Hepatocyte (in vitro differentiated cells): ENCODE measurements at regions not wholly inside any gene's neighbourhood (a gene's known extent, or its start where the extent isn't known, plus 50 kb on each side); places are given as distances from the start of the nearest gene placed in this dataset.

Experiments
- DNase-seq: peaks from one replicate; pipeline ENCODE4 v3.0.0-alpha.2; 2016; ENCODE audit warnings: low spot score
- H2AFZ ChIP-seq: fragments of 200-600 bp; sonication (generic); 2 replicates; pipeline ENCODE4 v1.6.0; 2016; ENCODE audit warnings: antibody characterized with exemption, mild to moderate bottlenecking
- H3K27ac ChIP-seq: fragments of 200-600 bp; sonication (generic); 2 replicates; pipeline ENCODE4 v1.5.1; 2016; ENCODE audit warnings: mild to moderate bottlenecking
- H3K27me3 ChIP-seq: fragments of 200-600 bp; sonication (generic); 2 replicates; pipeline ENCODE4 v1.6.1; 2016
- H3K36me3 ChIP-seq: fragments of 200-600 bp; sonication (generic); replicated peaks from 2 replicates; pipeline ENCODE4 v1.5.1; 2016; ENCODE audit warnings: low read depth; ENCODE audit not compliant: insufficient read depth
- H3K4me1 ChIP-seq: fragments of 200-600 bp; sonication (generic); 2 replicates; pipeline ENCODE4 v1.5.1; 2016; ENCODE audit warnings: mild to moderate bottlenecking, moderate library complexity; ENCODE audit not compliant: insufficient read depth
- H3K4me2 ChIP-seq: fragments of 200-600 bp; sonication (generic); 2 replicates; pipeline ENCODE4 v1.6.0; 2016
- H3K4me3 ChIP-seq: fragments of 200-600 bp; sonication (generic); 2 replicates; pipeline ENCODE4 v1.5.1; 2016; ENCODE audit warnings: mild to moderate bottlenecking
- H3K79me2 ChIP-seq: fragments of 200-600 bp; sonication (generic); 2 replicates; pipeline ENCODE4 v1.6.0; 2017; ENCODE audit warnings: mild to moderate bottlenecking
- H3K9me2 ChIP-seq: fragments of 200-600 bp; sonication (generic); replicated peaks from 2 replicates; pipeline ENCODE4 v1.6.0; 2017; ENCODE audit warnings: mild to moderate bottlenecking; ENCODE audit not compliant: insufficient read depth
- H3K9me3 ChIP-seq: fragments of 200-600 bp; sonication (generic); 2 replicates; pipeline ENCODE4 v1.5.1; 2016; ENCODE audit warnings: low read depth, mild to moderate bottlenecking
- H4K20me1 ChIP-seq: fragments of 200-600 bp; sonication (generic); 2 replicates; pipeline ENCODE4 v1.6.0; 2016; ENCODE audit warnings: mild to moderate bottlenecking; ENCODE audit not compliant: insufficient read depth, poor library complexity, severe bottlenecking
- CTCF ChIP-seq: fragments of 200-600 bp; sonication (generic); IDR thresholded peaks from 2 replicates; pipeline ENCODE4 v1.5.1; 2016; ENCODE audit warnings: antibody characterized with exemption, mild to moderate bottlenecking; ENCODE audit not compliant: poor library complexity
- EZH2 ChIP-seq: fragments of 200-600 bp; sonication (generic); IDR thresholded peaks from 2 replicates; pipeline ENCODE4 v1.6.1; 2016; ENCODE audit warnings: antibody characterized with exemption, mild to moderate bottlenecking, borderline replicate concordance
- EZH2phosphoT487 ChIP-seq: fragments of 200-600 bp; sonication (generic); IDR thresholded peaks from one replicate; pipeline ENCODE4 v1.6.1; 2018; ENCODE audit warnings: antibody characterized with exemption, mild to moderate bottlenecking, low read depth, moderate library complexity; ENCODE audit not compliant: unreplicated experiment, severe bottlenecking
- WGBS: methylation state at CpG from one replicate; pipeline ENCODE4 v1.1.6; 2016; ENCODE audit warnings: low lambda C conversion rate; ENCODE audit errors: missing lambda C conversion rate; 5-methylcytosine and 5-hydroxymethylcytosine counted together

DNA sequence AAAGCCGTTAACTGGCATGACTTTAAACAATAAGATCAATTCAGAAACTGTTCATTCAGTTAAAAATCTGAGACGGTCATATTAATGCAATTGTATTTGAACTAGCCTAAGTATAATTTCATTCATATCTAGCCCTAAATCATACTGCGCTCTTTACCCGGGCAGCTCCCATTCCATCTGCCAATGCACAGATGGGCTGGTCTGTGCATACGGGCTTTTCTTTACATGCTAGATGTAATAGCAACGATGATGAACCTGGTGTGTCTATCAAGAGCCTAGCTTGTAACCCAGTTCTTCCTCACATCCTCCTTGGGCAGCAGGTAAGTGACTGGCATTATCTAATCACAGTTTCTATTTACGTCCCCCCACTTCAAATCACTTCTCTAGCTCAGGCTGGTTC is 631.5 kb upstream of the KLHL29 start:
- no peaks in the 10 kb centered on the region for H3K9me2 ChIP-seq
- H3K9me3 ChIP-seq, result no peaks in the 10 kb centered on the region
- H2AFZ ChIP-seq, result no peak overlapping the region
- no peak overlapping the region for H3K4me2 ChIP-seq
- no peaks in the 10 kb centered on the region for H3K79me2 ChIP-seq
- H3K4me3 ChIP-seq, result no peak overlapping the region
- no peak for DNase-seq
- no peaks in the 10 kb centered on the region for H3K36me3 ChIP-seq
- TF ChIP-seq CTCF (no peak), EZH2phosphoT487 (no peak), EZH2 (no peak)
- no peaks in the 10 kb centered on the region for H3K27me3 ChIP-seq
- 93% methylated on average over 7 of the region's 7 CpGs for WGBS
- no peaks in the 10 kb centered on the region for H4K20me1 ChIP-seq
- no peaks in the 10 kb centered on the region for H3K4me1 ChIP-seq
- H3K27ac ChIP-seq, result no peak overlapping the region

GRCh38 chr2:22756276-22757043 is 628.5 kb upstream of the KLHL29 start:
- Histone ChIP-seq H3K9me3 (no peaks in the 10 kb centered on the region), H3K9me2 (no peaks in the 10 kb centered on the region), H3K36me3 (no peaks in the 10 kb centered on the region), H2AFZ (no peak overlapping the region), H3K4me3 (no peak overlapping the region), H3K79me2 (no peaks in the 10 kb centered on the region), H4K20me1 (no peaks in the 10 kb centered on the region), H3K4me1 (no peaks in the 10 kb centered on the region), H3K4me2 (no peak overlapping the region), H3K27me3 (no peaks in the 10 kb centered on the region), H3K27ac (no peak overlapping the region)
- 89% methylated on average over 9 of the region's 9 CpGs for WGBS
- DNase-seq, result no peak
- TF ChIP-seq EZH2 (no peak), EZH2phosphoT487 (no peak), CTCF (no peak)

DNA sequence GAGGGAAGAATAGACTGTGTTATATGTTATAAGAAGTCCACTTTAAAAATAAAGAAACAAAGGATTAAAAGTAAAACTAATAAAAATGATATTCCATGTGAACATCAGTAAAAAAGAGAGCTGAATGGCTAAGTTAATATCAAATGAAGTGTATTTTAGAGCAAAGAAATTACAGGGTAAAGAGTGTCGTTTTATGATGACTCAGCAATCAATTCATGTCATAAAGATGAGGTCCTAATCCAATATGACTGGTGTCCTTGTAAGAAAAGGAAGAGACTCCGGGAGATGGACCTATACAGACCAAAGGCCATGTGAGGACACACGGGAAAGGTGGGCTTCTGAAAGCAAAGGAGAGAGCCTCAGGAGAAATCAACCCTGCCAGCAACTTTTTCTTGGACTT is 615.5 kb upstream of the KLHL29 start:
- H3K36me3 ChIP-seq, result no peaks in the 10 kb centered on the region
- DNase-seq, result no peak
- H3K4me2 ChIP-seq, result no peak overlapping the region
- no peak for TF ChIP-seq EZH2phosphoT487
- TF ChIP-seq CTCF, result no peak
- no peak for TF ChIP-seq EZH2
- no peaks in the 10 kb centered on the region for H3K9me3 ChIP-seq
- 80% methylated on average over 3 of the region's 3 CpGs for WGBS
- H3K9me2 ChIP-seq, result no peaks in the 10 kb centered on the region
- no peaks in the 10 kb centered on the region for H3K27me3 ChIP-seq
- H3K4me3 ChIP-seq, result no peak overlapping the region
- no peaks in the 10 kb centered on the region for H4K20me1 ChIP-seq
- no peak overlapping the region for H2AFZ ChIP-seq
- no peaks in the 10 kb centered on the region for H3K4me1 ChIP-seq
- no peak overlapping the region for H3K27ac ChIP-seq
- no peaks in the 10 kb centered on the region for H3K79me2 ChIP-seq

DNA sequence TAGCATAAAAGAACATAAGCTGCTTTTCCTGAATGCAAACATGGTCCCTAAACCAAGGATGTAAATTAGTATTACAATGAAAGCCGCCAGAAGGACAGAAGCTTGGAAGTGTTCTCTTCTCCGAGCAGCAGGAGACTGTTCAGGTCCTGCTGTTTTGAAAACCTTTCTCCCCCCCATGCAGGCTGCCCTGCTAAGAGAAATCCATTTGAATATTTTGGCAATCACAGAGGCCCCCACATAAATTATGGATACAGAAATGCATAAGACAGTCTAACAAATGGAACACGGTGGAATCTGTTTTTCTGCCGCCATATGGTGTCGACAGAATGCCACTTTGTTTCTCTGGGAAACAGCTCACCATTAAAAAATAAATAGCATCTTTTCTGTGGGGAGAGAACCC is 600.4 kb upstream of the KLHL29 start:
- Histone ChIP-seq H3K27me3 (no peaks in the 10 kb centered on the region), H3K9me2 (no peaks in the 10 kb centered on the region), H3K4me2 (no peak overlapping the region), H3K4me3 (no peak overlapping the region), H4K20me1 (no peaks in the 10 kb centered on the region), H3K27ac (no peak overlapping the region), H3K36me3 (no peaks in the 10 kb centered on the region), H3K79me2 (no peaks in the 10 kb centered on the region), H2AFZ (no peak overlapping the region), H3K4me1 (no peaks in the 10 kb centered on the region), H3K9me3 (no peaks in the 10 kb centered on the region)
- DNase-seq, result no peak
- 75% methylated on average over 5 of the region's 5 CpGs for WGBS
- TF ChIP-seq EZH2phosphoT487, result no peak
- TF ChIP-seq CTCF, result no peak
- TF ChIP-seq EZH2, result no peak
